ENCODE measurements at regions not wholly inside any gene's neighbourhood (a gene's known extent, or its start where the extent isn't known, plus 50 kb on each side); places are given as distances from the start of the nearest gene placed in this dataset.

- ATAC-seq (replicated peaks) (no peak), DNase-seq (no peak)
- no peaks in the 10 kb centered on the region for H3K4me1 Mint-ChIP-seq (ENCODE audit: low read depth in 2 of 2)
- H3K36me3 Mint-ChIP-seq (ENCODE audit: insufficient read depth), result no peaks in the 10 kb centered on the region
- peaks cover 13 to 33% of the 10 kb centered on the region in 2 donors for H3K27me3 Mint-ChIP-seq
- H3K4me3 Mint-ChIP-seq, result no peak overlapping the region
- H3K27ac Mint-ChIP-seq, result no peak overlapping the region
- peaks cover 0 to 2% of the 10 kb centered on the region in 2 donors for H3K9me3 Mint-ChIP-seq
Measured at GRCh38 chr2:120933693-120934573, 198.3 kb downstream of the GLI2 start.

GRCh38 chr2:120934574-120935338 is 199.1 kb downstream of the GLI2 start:
- no peak overlapping the region for H3K27ac Mint-ChIP-seq
- no peaks in the 10 kb centered on the region for H3K36me3 Mint-ChIP-seq (ENCODE audit: insufficient read depth)
- no peaks in the 10 kb centered on the region for H3K4me1 Mint-ChIP-seq (ENCODE audit: low read depth in 2 of 2)
- H3K4me3 Mint-ChIP-seq, result no peak overlapping the region
- peaks cover 0 to 2% of the 10 kb centered on the region in 2 donors for H3K9me3 Mint-ChIP-seq
- DNase-seq, result no peak
- no peak for ATAC-seq (replicated peaks)
- peaks cover 13 to 33% of the 10 kb centered on the region in 2 donors for H3K27me3 Mint-ChIP-seq

- DNase-seq (no peak), ATAC-seq (replicated peaks) (no peak)
- Mint-ChIP-seq H3K4me3 (no peak overlapping the region), H3K36me3 (ENCODE audit: insufficient read depth) (no peaks in the 10 kb centered on the region), H3K27me3 (peaks cover 13 to 33% of the 10 kb centered on the region in 2 donors), H3K27ac (no peak overlapping the region), H3K4me1 (ENCODE audit: low read depth in 2 of 2) (no peaks in the 10 kb centered on the region), H3K9me3 (peaks cover 0 to 2% of the 10 kb centered on the region in 2 donors)
Measured at GRCh38 chr2:120935339-120936313, 200.0 kb downstream of the GLI2 start.

- ATAC-seq (replicated peaks), result no peak
- no peaks in the 10 kb centered on the region for H3K9me3 Mint-ChIP-seq
Measured at GRCh38 chr2:120936476-120937334, 201.0 kb downstream of the GLI2 start.

GRCh38 chr2:120937686-120938044 is 202.0 kb downstream of the GLI2 start:
- Mint-ChIP-seq H3K4me3 (no peak overlapping the region), H3K4me1 (ENCODE audit: low read depth in 2 of 2) (no peaks in the 10 kb centered on the region), H3K36me3 (ENCODE audit: insufficient read depth) (no peaks in the 10 kb centered on the region), H3K9me3 (peaks cover 0 to 4% of the 10 kb centered on the region in 2 donors), H3K27ac (no peak overlapping the region), H3K27me3 (peaks cover 7 to 27% of the 10 kb centered on the region in 2 donors)
- no peak for ATAC-seq (replicated peaks)
- DNase-seq, result no peak

More at GRCh38 chr2:120936476-120937334, 201.0 kb downstream of the GLI2 start:
- H3K4me1 Mint-ChIP-seq (ENCODE audit: low read depth in 2 of 2), result no peaks in the 10 kb centered on the region
- no peak overlapping the region for H3K27ac Mint-ChIP-seq
- no peak overlapping the region for H3K4me3 Mint-ChIP-seq
- H3K27me3 Mint-ChIP-seq, result peaks cover 13 to 33% of the 10 kb centered on the region in 2 donors
- DNase-seq, result no peak
- no peaks in the 10 kb centered on the region for H3K36me3 Mint-ChIP-seq (ENCODE audit: insufficient read depth)

GRCh38 chr2:120938045-120938771 is 202.5 kb downstream of the GLI2 start:
- Mint-ChIP-seq H3K36me3 (ENCODE audit: insufficient read depth) (no peaks in the 10 kb centered on the region), H3K9me3 (peaks cover 0 to 9% of the 10 kb centered on the region in 2 donors), H3K4me1 (ENCODE audit: low read depth in 2 of 2) (no peaks in the 10 kb centered on the region), H3K4me3 (no peak overlapping the region), H3K27ac (no peak overlapping the region), H3K27me3 (peaks cover 5 to 26% of the 10 kb centered on the region in 2 donors)
- DNase-seq (no peak), ATAC-seq (replicated peaks) (no peak)

GRCh38 chr2:120939595-120940318 is 204.1 kb downstream of the GLI2 start:
- Mint-ChIP-seq H3K9me3 (peaks cover 0 to 9% of the 10 kb centered on the region in 2 donors), H3K4me3 (no peak overlapping the region), H3K4me1 (ENCODE audit: low read depth in 2 of 2) (no peaks in the 10 kb centered on the region)

GRCh38 chr2:120940319-120940696 is 204.6 kb downstream of the GLI2 start:
- H3K4me1 Mint-ChIP-seq (ENCODE audit: low read depth in 2 of 2), result no peaks in the 10 kb centered on the region
- H3K4me3 Mint-ChIP-seq, result no peak overlapping the region
- no peak for DNase-seq
- H3K9me3 Mint-ChIP-seq, result peaks cover 0 to 9% of the 10 kb centered on the region in 2 donors
- no peaks in the 10 kb centered on the region for H3K36me3 Mint-ChIP-seq (ENCODE audit: insufficient read depth)
- no peak for ATAC-seq (replicated peaks)
- peaks cover 0 to 21% of the 10 kb centered on the region in 2 donors for H3K27me3 Mint-ChIP-seq
- no peak overlapping the region for H3K27ac Mint-ChIP-seq

More at GRCh38 chr2:120939595-120940318, 204.1 kb downstream of the GLI2 start:
- DNase-seq (no peak), ATAC-seq (replicated peaks) (no peak)
- H3K36me3 Mint-ChIP-seq (ENCODE audit: insufficient read depth), result no peaks in the 10 kb centered on the region
- H3K27me3 Mint-ChIP-seq, result peaks cover 0 to 27% of the 10 kb centered on the region in 2 donors
- H3K27ac Mint-ChIP-seq, result no peak overlapping the region

- Mint-ChIP-seq H3K9me3 (peaks cover 0 to 9% of the 10 kb centered on the region in 2 donors), H3K36me3 (ENCODE audit: insufficient read depth) (no peaks in the 10 kb centered on the region), H3K4me3 (no peak overlapping the region), H3K27ac (no peak overlapping the region), H3K27me3 (peaks cover 0 to 17% of the 10 kb centered on the region in 2 donors), H3K4me1 (ENCODE audit: low read depth in 2 of 2) (no peaks in the 10 kb centered on the region)
- DNase-seq (no peak), ATAC-seq (replicated peaks) (no peak)
Measured at GRCh38 chr2:120940726-120941256, 205.1 kb downstream of the GLI2 start.

- no peaks in the 10 kb centered on the region for H3K36me3 Mint-ChIP-seq (ENCODE audit: insufficient read depth)
- ATAC-seq (replicated peaks), result no peak
- peaks cover 0 to 19% of the 10 kb centered on the region in 2 donors for H3K27me3 Mint-ChIP-seq
- H3K27ac Mint-ChIP-seq, result no peak overlapping the region
- H3K4me1 Mint-ChIP-seq (ENCODE audit: low read depth in 2 of 2), result no peaks in the 10 kb centered on the region
- peaks cover 0 to 9% of the 10 kb centered on the region in 2 donors for H3K9me3 Mint-ChIP-seq
- no peak for DNase-seq
- H3K4me3 Mint-ChIP-seq, result no peak overlapping the region
Measured at GRCh38 chr2:120941571-120942120, 206.0 kb downstream of the GLI2 start.

GRCh38 chr2:120942658-120943057 is 207.0 kb downstream of the GLI2 start:
- no peak overlapping the region for H3K27ac Mint-ChIP-seq

More at GRCh38 chr2:120942658-120943057, 207.0 kb downstream of the GLI2 start:
- H3K9me3 Mint-ChIP-seq, result peaks cover 0 to 9% of the 10 kb centered on the region in 2 donors
- ATAC-seq (replicated peaks) (no peak), DNase-seq (no peak)
- no peaks in the 10 kb centered on the region for H3K36me3 Mint-ChIP-seq (ENCODE audit: insufficient read depth)
- no peaks in the 10 kb centered on the region for H3K4me1 Mint-ChIP-seq (ENCODE audit: low read depth in 2 of 2)
- H3K4me3 Mint-ChIP-seq, result no peak overlapping the region
- peaks cover 0 to 20% of the 10 kb centered on the region in 2 donors for H3K27me3 Mint-ChIP-seq
